ENCODE measurements at regions not wholly inside any gene's neighbourhood (a gene's known extent, or its start where the extent isn't known, plus 50 kb on each side); places are given as distances from the start of the nearest gene placed in this dataset.

GRCh38 chr5:135776457-135776856 is 58.0 kb upstream of the SLC25A48 start:
- Histone ChIP-seq H3K27ac (no peak overlapping the region), H3K27me3 (no peaks in the 10 kb centered on the region), H3K4me1 (no peaks in the 10 kb centered on the region), H3K9me3 (peaks cover 0 to 4% (median 0%) of the 10 kb centered on the region in 4 donors), H3K4me3 (no peak overlapping the region), H3K36me3 (no peaks in the 10 kb centered on the region)
- no peak for DNase-seq (ENCODE audit: low spot score in 2 of 2)
- WGBS, 2 donors = 67 to 75% methylated on average over 4 of the region's 4 CpGs
- no peak for TF ChIP-seq EP300 (IDR thresholded peaks at IDR 0.05)

DNA sequence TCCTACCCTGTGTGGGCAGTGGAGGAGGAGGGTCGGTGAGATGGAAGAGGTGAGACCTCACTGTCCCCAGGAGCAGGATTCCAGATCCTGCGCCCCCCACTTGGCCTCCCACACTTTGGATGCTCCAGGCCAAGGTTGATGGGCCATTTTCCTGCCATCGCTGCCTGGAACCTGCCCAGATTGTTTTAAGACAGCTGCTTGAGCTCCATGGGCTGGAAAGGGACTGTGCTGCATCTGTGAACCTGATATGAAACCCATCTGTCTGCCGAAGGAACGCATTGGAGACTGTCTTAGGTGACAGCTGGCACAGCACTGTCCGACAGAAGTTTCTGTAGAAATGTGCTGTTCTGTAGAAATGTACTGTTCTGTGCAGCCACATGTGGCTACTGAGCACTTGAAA is 72.7 kb upstream of the SLC25A48 start:
- 53 to 82% methylated on average over 6 of the region's 6 CpGs for WGBS, 2 donors
- no peak for DNase-seq (ENCODE audit: low spot score in 2 of 2)
- TF ChIP-seq POLR2A (IDR thresholded peaks at IDR 0.05) (no peak), CTCF (IDR thresholded peaks at IDR 0.05) (no peak), EP300 (IDR thresholded peaks at IDR 0.05) (no peak)
- Histone ChIP-seq H3K36me3 (no peaks in the 10 kb centered on the region), H3K27ac (no peak overlapping the region), H3K4me3 (no peak overlapping the region), H3K27me3 (no peaks in the 10 kb centered on the region), H3K4me1 (no peaks in the 10 kb centered on the region), H3K9me3 (peaks cover 0 to 4% (median 0%) of the 10 kb centered on the region in 4 donors)

DNA sequence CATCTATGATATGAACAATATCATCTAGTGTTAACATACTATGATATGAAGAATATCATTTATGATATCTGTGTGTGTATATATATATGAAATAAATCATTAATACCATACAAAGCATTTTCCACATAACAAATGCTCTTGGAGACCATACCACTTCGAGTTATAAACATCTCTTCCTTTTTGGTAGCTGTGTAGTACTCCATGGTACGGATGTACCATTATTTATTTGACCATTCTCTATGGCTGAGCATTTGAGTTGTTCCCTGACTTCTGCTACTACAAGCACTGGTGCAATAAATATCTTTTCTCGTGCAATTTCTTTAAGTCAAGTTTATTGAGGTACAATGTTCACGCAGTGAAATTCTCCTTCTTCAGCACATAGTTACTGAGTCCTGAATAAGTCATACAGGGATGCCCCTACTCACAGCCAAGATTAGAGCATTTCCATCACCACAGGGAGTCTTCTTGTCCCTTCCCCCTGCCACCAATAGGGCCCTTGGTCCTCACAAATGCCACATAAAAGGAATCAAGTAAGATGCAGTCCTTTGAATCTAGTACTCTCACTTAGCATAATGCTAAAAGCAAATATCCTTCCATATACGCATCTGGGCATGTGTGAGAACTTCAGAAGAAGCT is 75.2 kb upstream of the SLC25A48 start:
- Histone ChIP-seq H3K4me1 (no peaks in the 10 kb centered on the region), H3K36me3 (no peaks in the 10 kb centered on the region), H3K9me3 (no peaks in the 10 kb centered on the region), H3K4me3 (no peak overlapping the region), H3K27ac (no peak overlapping the region), H3K27me3 (no peaks in the 10 kb centered on the region)
- no peak for DNase-seq (ENCODE audit: low spot score in 2 of 2)
- no peak for TF ChIP-seq POLR2A (IDR thresholded peaks at IDR 0.05)
- no peak for TF ChIP-seq EP300 (IDR thresholded peaks at IDR 0.05)
- TF ChIP-seq CTCF (IDR thresholded peaks at IDR 0.05) = no peak
- 91 to 93% methylated on average over 5 of the region's 5 CpGs for WGBS, 2 donors

- H3K4me1 ChIP-seq = no peaks in the 10 kb centered on the region
- no peaks in the 10 kb centered on the region for H3K36me3 ChIP-seq
- H3K27ac ChIP-seq = no peak overlapping the region
- TF ChIP-seq POLR2A (IDR thresholded peaks at IDR 0.05) (no peak), CTCF (IDR thresholded peaks at IDR 0.05) (no peak), EP300 (IDR thresholded peaks at IDR 0.05) (no peak)
- H3K27me3 ChIP-seq = no peaks in the 10 kb centered on the region
- WGBS, 2 donors = 78 to 95% methylated on average over 5 of the region's 5 CpGs
- DNase-seq (ENCODE audit: low spot score in 2 of 2) = no peak
- no peak overlapping the region for H3K4me3 ChIP-seq
- no peaks in the 10 kb centered on the region for H3K9me3 ChIP-seq
Observed at GRCh38 chr5:135753990-135754389, 80.5 kb upstream of the SLC25A48 start.

DNA sequence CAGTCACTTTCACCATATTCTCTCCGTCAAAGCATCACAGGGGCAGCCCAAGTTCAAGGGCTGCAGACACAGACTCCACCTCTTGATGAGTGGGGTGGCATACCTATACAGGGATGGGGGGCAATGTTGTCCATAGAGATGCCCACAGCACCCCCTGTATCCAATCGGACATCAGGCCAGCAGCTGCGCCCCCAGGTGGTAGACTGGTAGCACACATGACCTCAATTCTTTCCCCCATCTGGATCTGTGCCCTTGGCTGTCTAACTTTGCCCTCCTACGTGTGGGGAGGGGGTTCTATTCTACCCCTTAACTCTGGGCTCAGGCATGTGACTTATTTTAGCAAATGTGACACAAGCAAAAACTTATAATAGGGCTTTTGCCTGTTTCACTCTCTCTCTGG is 84.0 kb upstream of the SLC25A48 start:
- no peaks in the 10 kb centered on the region for H3K4me1 ChIP-seq
- H3K36me3 ChIP-seq = no peaks in the 10 kb centered on the region
- H3K27me3 ChIP-seq = no peaks in the 10 kb centered on the region
- no peak for DNase-seq (ENCODE audit: low spot score in 2 of 2)
- H3K27ac ChIP-seq = no peak overlapping the region
- 57 to 66% methylated on average over 4 of the region's 4 CpGs for WGBS, 2 donors
- TF ChIP-seq EP300 (IDR thresholded peaks at IDR 0.05) = no peak
- no peak for TF ChIP-seq CTCF (IDR thresholded peaks at IDR 0.05)
- TF ChIP-seq POLR2A (IDR thresholded peaks at IDR 0.05) = no peak
- peaks cover 0 to 5% (median 0%) of the 10 kb centered on the region in 4 donors for H3K9me3 ChIP-seq
- no peak overlapping the region for H3K4me3 ChIP-seq

DNA sequence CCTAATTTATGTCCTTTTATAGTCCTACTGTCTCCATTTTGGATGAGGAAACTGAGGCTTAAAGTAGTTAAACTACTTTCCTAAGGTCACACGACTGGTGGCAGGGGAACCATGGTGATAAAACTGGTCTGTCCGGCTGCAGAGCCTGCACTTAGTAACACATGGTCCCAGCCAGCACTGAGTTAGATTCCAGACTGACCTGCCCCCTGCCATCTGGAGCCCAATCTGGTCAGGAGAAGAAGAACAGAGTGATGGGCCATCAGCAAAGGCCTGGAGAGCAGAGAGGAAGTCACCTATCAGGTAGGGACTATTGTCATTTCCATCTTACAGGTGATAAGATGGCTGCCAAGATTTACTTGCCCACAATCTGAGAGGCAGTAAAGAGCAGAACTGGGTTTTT is 86.6 kb upstream of the SLC25A48 start:
- Histone ChIP-seq H3K4me1 (no peaks in the 10 kb centered on the region), H3K27ac (no peak overlapping the region), H3K36me3 (no peaks in the 10 kb centered on the region), H3K4me3 (no peak overlapping the region), H3K27me3 (no peaks in the 10 kb centered on the region), H3K9me3 (peaks cover 0 to 15% (median 0%) of the 10 kb centered on the region in 4 donors)
- WGBS, 2 donors = 69 to 78% methylated on average over 2 of the region's 2 CpGs
- TF ChIP-seq EP300 (IDR thresholded peaks at IDR 0.05) (no peak), CTCF (IDR thresholded peaks at IDR 0.05) (no peak), POLR2A (IDR thresholded peaks at IDR 0.05) (no peak)
- no peak for DNase-seq (ENCODE audit: low spot score in 2 of 2)
